Memory B cell (primary cell): ENCODE measurements at regions not wholly inside any gene's neighbourhood (a gene's known extent, or its start where the extent isn't known, plus 50 kb on each side); places are given as distances from the start of the nearest gene placed in this dataset.

Experiments used
- ATAC-seq: fragments of 150-1000 bp; cut with Tn5 transposase; 2 replicates; pipeline ENCODE4 v1.10.0; 2021; ENCODE audit warnings: low read depth, mild to moderate bottlenecking, moderate library complexity
- DNase-seq, 2 donors: peaks; one replicate each; pipeline ENCODE4 v3.0.0; 2022; ENCODE audit warnings: low spot score in 2 of 2
- H3K27ac Mint-ChIP-seq: one replicate; pipeline ENCODE4 v1.8.0; 2022; ENCODE audit warnings: mild to moderate bottlenecking, moderate library complexity, mixed read lengths
- H3K27me3 Mint-ChIP-seq: one replicate; pipeline ENCODE4 v1.8.0; 2022; ENCODE audit warnings: mixed read lengths
- H3K36me3 Mint-ChIP-seq: one replicate; pipeline ENCODE4 v1.8.0; 2022; ENCODE audit warnings: mild to moderate bottlenecking, mixed read lengths
- H3K4me1 Mint-ChIP-seq: one replicate; pipeline ENCODE4 v1.8.0; 2022; ENCODE audit warnings: mixed read lengths
- H3K4me3 Mint-ChIP-seq: one replicate; pipeline ENCODE4 v1.8.0; 2022; ENCODE audit warnings: mild to moderate bottlenecking, moderate library complexity, mixed read lengths
- H3K9me3 Mint-ChIP-seq: one replicate; pipeline ENCODE4 v1.8.0; 2022; ENCODE audit warnings: mixed read lengths

- no peak for ATAC-seq
- Mint-ChIP-seq H3K27me3 (no peaks in the 10 kb centered on the region), H3K36me3 (peaks cover 5% of the 10 kb centered on the region), H3K9me3 (peaks cover 4% of the 10 kb centered on the region), H3K4me3 (no peak overlapping the region), H3K27ac (no peak overlapping the region), H3K4me1 (peaks cover 30% of the 10 kb centered on the region)
- DNase-seq, result no peak
Observed at GRCh38 chr2:136062066-136062837, 55.7 kb downstream of the CXCR4 start.

GRCh38 chr2:136060416-136060815, 57.5 kb downstream of the CXCR4 start:
- Mint-ChIP-seq H3K4me3 (no peak overlapping the region), H3K36me3 (peaks cover 5% of the 10 kb centered on the region), H3K27me3 (no peaks in the 10 kb centered on the region), H3K9me3 (peaks cover 4% of the 10 kb centered on the region), H3K4me1 (peaks cover 36% of the 10 kb centered on the region), H3K27ac (no peak overlapping the region)
- ATAC-seq (peak; percentile 23), DNase-seq (no peak)

GRCh38 chr2:136059036-136059472, 58.9 kb downstream of the CXCR4 start:
- ATAC-seq (peak; percentile 62), DNase-seq (peak in 1 of 2 donors; percentile 5)
- Mint-ChIP-seq H3K9me3 (peaks cover 5% of the 10 kb centered on the region), H3K27ac (peak overlapping the region; percentile 41), H3K27me3 (no peaks in the 10 kb centered on the region), H3K4me3 (no peak overlapping the region), H3K36me3 (peaks cover 5% of the 10 kb centered on the region), H3K4me1 (peaks cover 37% of the 10 kb centered on the region)

GRCh38 chr2:136058262-136058661, 59.7 kb downstream of the CXCR4 start:
- Mint-ChIP-seq H3K4me1 (peaks cover 31% of the 10 kb centered on the region), H3K9me3 (peaks cover 2% of the 10 kb centered on the region), H3K27ac (no peak overlapping the region), H3K27me3 (no peaks in the 10 kb centered on the region), H3K36me3 (peaks cover 1% of the 10 kb centered on the region), H3K4me3 (no peak overlapping the region)
- no peak for ATAC-seq
- no peak for DNase-seq

- no peak for DNase-seq
Observed at GRCh38 chr2:136057802-136058140, 60.2 kb downstream of the CXCR4 start.

GRCh38 chr2:136057023-136057801, 60.7 kb downstream of the CXCR4 start:
- DNase-seq (peak in 1 of 2 donors; percentile 8), ATAC-seq (peak; percentile 65)
- H3K27me3 Mint-ChIP-seq, result no peaks in the 10 kb centered on the region
- H3K9me3 Mint-ChIP-seq, result peaks cover 2% of the 10 kb centered on the region
- peaks cover 30% of the 10 kb centered on the region for H3K4me1 Mint-ChIP-seq
- H3K36me3 Mint-ChIP-seq, result peaks cover under 1% of the 10 kb centered on the region
- H3K4me3 Mint-ChIP-seq, result peak overlapping the region; percentile 31
- peak overlapping the region; percentile 85 for H3K27ac Mint-ChIP-seq

More at GRCh38 chr2:136057802-136058140, 60.2 kb downstream of the CXCR4 start:
- Mint-ChIP-seq H3K27ac (peak overlapping the region; percentile 85), H3K36me3 (peaks cover 1% of the 10 kb centered on the region), H3K4me3 (no peak overlapping the region), H3K4me1 (peaks cover 31% of the 10 kb centered on the region), H3K27me3 (no peaks in the 10 kb centered on the region), H3K9me3 (peaks cover 2% of the 10 kb centered on the region)
- no peak for ATAC-seq

GRCh38 chr2:136055929-136056688, 61.8 kb downstream of the CXCR4 start:
- DNase-seq (no peak), ATAC-seq (no peak)
- no peaks in the 10 kb centered on the region for H3K27me3 Mint-ChIP-seq
- H3K4me1 Mint-ChIP-seq, result peaks cover 40% of the 10 kb centered on the region
- H3K36me3 Mint-ChIP-seq, result no peaks in the 10 kb centered on the region
- no peak overlapping the region for H3K4me3 Mint-ChIP-seq
- H3K27ac Mint-ChIP-seq, result peak overlapping the region; percentile 37
- peaks cover 2% of the 10 kb centered on the region for H3K9me3 Mint-ChIP-seq

- peak overlapping the region; percentile 8 for H3K27ac Mint-ChIP-seq
- DNase-seq (no peak), ATAC-seq (no peak)
- H3K27me3 Mint-ChIP-seq, result no peaks in the 10 kb centered on the region
- peaks cover 2% of the 10 kb centered on the region for H3K9me3 Mint-ChIP-seq
- H3K4me1 Mint-ChIP-seq, result peaks cover 42% of the 10 kb centered on the region
- no peak overlapping the region for H3K4me3 Mint-ChIP-seq
- no peaks in the 10 kb centered on the region for H3K36me3 Mint-ChIP-seq
Observed at GRCh38 chr2:136054856-136055255, 63.1 kb downstream of the CXCR4 start.

GRCh38 chr2:136052369-136053362, 65.3 kb downstream of the CXCR4 start:
- Mint-ChIP-seq H3K4me3 (no peak overlapping the region), H3K9me3 (peaks cover 2% of the 10 kb centered on the region), H3K36me3 (no peaks in the 10 kb centered on the region), H3K27me3 (no peaks in the 10 kb centered on the region), H3K27ac (peak overlapping the region; percentile 21), H3K4me1 (peaks cover 35% of the 10 kb centered on the region)
- ATAC-seq, result peak; percentile 20
- no peak for DNase-seq

- no peaks in the 10 kb centered on the region for H3K36me3 Mint-ChIP-seq
- ATAC-seq, result no peak
Observed at GRCh38 chr2:136051725-136052048, 66.3 kb upstream of the DARS1 start.

GRCh38 chr2:136051001-136051724, 65.7 kb upstream of the DARS1 start:
- no peak overlapping the region for H3K4me3 Mint-ChIP-seq
- H3K27me3 Mint-ChIP-seq, result no peaks in the 10 kb centered on the region
- no peaks in the 10 kb centered on the region for H3K36me3 Mint-ChIP-seq
- peaks cover 31% of the 10 kb centered on the region for H3K4me1 Mint-ChIP-seq
- H3K9me3 Mint-ChIP-seq, result peaks cover 1% of the 10 kb centered on the region
- ATAC-seq, result peak; percentile 81
- DNase-seq, result no peak
- H3K27ac Mint-ChIP-seq, result peak overlapping the region; percentile 41

More at GRCh38 chr2:136051725-136052048, 66.3 kb upstream of the DARS1 start:
- Mint-ChIP-seq H3K27me3 (no peaks in the 10 kb centered on the region), H3K4me1 (peaks cover 28% of the 10 kb centered on the region), H3K9me3 (peaks cover 1% of the 10 kb centered on the region), H3K4me3 (no peak overlapping the region), H3K27ac (peak overlapping the region; percentile 21)
- no peak for DNase-seq

GRCh38 chr2:136049991-136050920, 64.8 kb upstream of the DARS1 start:
- Mint-ChIP-seq H3K4me3 (no peak overlapping the region), H3K4me1 (peaks cover 27% of the 10 kb centered on the region), H3K27me3 (no peaks in the 10 kb centered on the region), H3K9me3 (peaks cover 1% of the 10 kb centered on the region), H3K27ac (peak overlapping the region; percentile 41), H3K36me3 (no peaks in the 10 kb centered on the region)
- ATAC-seq (no peak), DNase-seq (no peak)
